ENCODE measurements at regions not wholly inside any gene's neighbourhood (a gene's known extent, or its start where the extent isn't known, plus 50 kb on each side); places are given as distances from the start of the nearest gene placed in this dataset.

GRCh38 chr11:116694815-116695590 lies 77.8 kb downstream of the BUD13 start:
- TF ChIP-seq CEBPB (IDR thresholded peaks at IDR 0.05), result no peak
- no peak for TF ChIP-seq USF1 (IDR thresholded peaks at IDR 0.05)
- TF ChIP-seq CREB1 (IDR thresholded peaks at IDR 0.05; ENCODE audit: low read depth), result no peak
- TF ChIP-seq REST (IDR thresholded peaks at IDR 0.05; ENCODE audit: low read depth), result no peak
- TF ChIP-seq NFIC (IDR thresholded peaks at IDR 0.05), result no peak
- no peak for TF ChIP-seq RAD21 (IDR thresholded peaks at IDR 0.05; ENCODE audit: low read depth)
- TF ChIP-seq ZBTB7A (IDR thresholded peaks at IDR 0.05; ENCODE audit: low read depth), result no peak
- TF ChIP-seq TEAD4 (IDR thresholded peaks at IDR 0.05), result no peak
- no peak for TF ChIP-seq MAX (IDR thresholded peaks at IDR 0.05)
- TF ChIP-seq EGR1 (IDR thresholded peaks at IDR 0.05), result no peak

GRCh38 chr11:116694349-116694725 lies 78.5 kb downstream of the BUD13 start:
- TF ChIP-seq CREB1 (IDR thresholded peaks at IDR 0.05; ENCODE audit: low read depth), result no peak
- TF ChIP-seq RAD21 (IDR thresholded peaks at IDR 0.05; ENCODE audit: low read depth), result no peak
- no peak for TF ChIP-seq TAF1 (IDR thresholded peaks at IDR 0.05; ENCODE audit: low read depth)
- TF ChIP-seq TEAD4 (IDR thresholded peaks at IDR 0.05), result no peak
- TF ChIP-seq YY1 (IDR thresholded peaks at IDR 0.05; ENCODE audit: low read depth), result no peak
- no peak for TF ChIP-seq FOXM1 (IDR thresholded peaks at IDR 0.05; ENCODE audit: borderline replicate concordance, low read depth)
- no peak for TF ChIP-seq ZBTB7A (IDR thresholded peaks at IDR 0.05; ENCODE audit: low read depth)
- no peak for TF ChIP-seq NFIC (IDR thresholded peaks at IDR 0.05)
- TF ChIP-seq EGR1 (IDR thresholded peaks at IDR 0.05), result no peak
- TF ChIP-seq USF1 (IDR thresholded peaks at IDR 0.05), result no peak

GRCh38 chr11:116693593-116694348 lies 79.0 kb downstream of the BUD13 start:
- no peak for TF ChIP-seq EP300 (IDR thresholded peaks at IDR 0.05; ENCODE audit: borderline replicate concordance)
- TF ChIP-seq CEBPB (IDR thresholded peaks at IDR 0.05), result no peak
- no peak for TF ChIP-seq CREB1 (IDR thresholded peaks at IDR 0.05; ENCODE audit: low read depth)
- no peak for TF ChIP-seq REST (IDR thresholded peaks at IDR 0.05; ENCODE audit: low read depth)
- TF ChIP-seq MAX (IDR thresholded peaks at IDR 0.05), result no peak
- no peak for TF ChIP-seq TCF12 (IDR thresholded peaks at IDR 0.05; ENCODE audit: low read depth)
- TF ChIP-seq TEAD4 (IDR thresholded peaks at IDR 0.05), result no peak
- TF ChIP-seq YY1 (IDR thresholded peaks at IDR 0.05; ENCODE audit: low read depth), result no peak
- no peak for TF ChIP-seq EGR1 (IDR thresholded peaks at IDR 0.05)
- TF ChIP-seq FOXM1 (IDR thresholded peaks at IDR 0.05; ENCODE audit: borderline replicate concordance, low read depth), result no peak
- no peak for TF ChIP-seq ZBTB7A (IDR thresholded peaks at IDR 0.05; ENCODE audit: low read depth)
- no peak for TF ChIP-seq TAF1 (IDR thresholded peaks at IDR 0.05; ENCODE audit: low read depth)
- no peak for TF ChIP-seq NFIC (IDR thresholded peaks at IDR 0.05)
- no peak for TF ChIP-seq RAD21 (IDR thresholded peaks at IDR 0.05; ENCODE audit: low read depth)
- TF ChIP-seq USF1 (IDR thresholded peaks at IDR 0.05), result no peak

- no peak for TF ChIP-seq USF1 (IDR thresholded peaks at IDR 0.05)
Measured at GRCh38 chr11:116693102-116693570, 79.7 kb downstream of the BUD13 start.

All from Ishikawa (cell line).